Fibroblast of lung (primary cell): ENCODE measurements at regions not wholly inside any gene's neighbourhood (a gene's known extent, or its start where the extent isn't known, plus 50 kb on each side); places are given as distances from the start of the nearest gene placed in this dataset.

Experiments
- DNase-seq, 2 donors: peaks; one replicate each; pipeline versions ENCODE4 v3.0.0 to v3.0.0-alpha.2; 2010; ENCODE audit warnings: low read depth in 2 of 2
- H2AFZ ChIP-seq: 2 replicates; pipeline ENCODE4 v1.5.1; 2012; ENCODE audit warnings: low read length, control low read depth, inconsistent platforms
- H3K27ac ChIP-seq: 2 replicates; pipeline ENCODE4 v1.5.1; 2011; ENCODE audit warnings: low read length, control low read depth; ENCODE audit not compliant: insufficient read depth
- H3K27me3 ChIP-seq: 2 replicates; pipeline ENCODE4 v1.5.1; 2011; ENCODE audit warnings: mild to moderate bottlenecking, low read length; ENCODE audit not compliant: control insufficient read depth, insufficient read depth
- H3K36me3 ChIP-seq: 2 replicates; pipeline ENCODE4 v1.5.1; 2011; ENCODE audit warnings: low read length; ENCODE audit not compliant: control insufficient read depth, insufficient read depth
- H3K4me1 ChIP-seq: 2 replicates; pipeline ENCODE4 v1.5.1; 2011; ENCODE audit warnings: low read length; ENCODE audit not compliant: control insufficient read depth, insufficient read depth; ENCODE audit errors: extremely low read depth
- H3K4me2 ChIP-seq: 2 replicates; pipeline ENCODE4 v1.5.1; 2011; ENCODE audit warnings: low read length, control low read depth; ENCODE audit not compliant: insufficient read depth; ENCODE audit errors: extremely low read depth
- H3K4me3 ChIP-seq, 4 experiments: fragments of 200-600 bp in 1 of 4; sonication (generic) in 1 of 4; replicated peaks in 1 of 4; 2 replicates each; pipeline ENCODE4 v1.5.1; 2011 to 2016; ENCODE audit warnings: low read length in 4 of 4, low read depth in 3 of 4, mild to moderate bottlenecking in 3 of 4, control low read depth in 2 of 4, inconsistent platforms in 1 of 4, mixed read lengths in 1 of 4; ENCODE audit not compliant: insufficient read depth in 1 of 4; ENCODE audit errors: control extremely low read depth in 1 of 4
- H3K79me2 ChIP-seq: 2 replicates; pipeline ENCODE4 v1.5.1; 2012; ENCODE audit warnings: mild to moderate bottlenecking, low read length, inconsistent platforms; ENCODE audit not compliant: control insufficient read depth, insufficient read depth
- H3K9ac ChIP-seq: 2 replicates; pipeline ENCODE4 v1.5.1; 2011; ENCODE audit warnings: mild to moderate bottlenecking, low read length, control low read depth; ENCODE audit not compliant: insufficient read depth
- H3K9me3 ChIP-seq: 2 replicates; pipeline ENCODE4 v1.5.1; 2012; ENCODE audit warnings: low read depth, low read length; ENCODE audit not compliant: control insufficient read depth, insufficient read depth
- H4K20me1 ChIP-seq: 2 replicates; pipeline ENCODE4 v1.5.1; 2011; ENCODE audit warnings: low read length; ENCODE audit not compliant: control insufficient read depth, insufficient read depth; ENCODE audit errors: extremely low read depth
- EZH2 ChIP-seq: IDR thresholded peaks from 2 replicates; pipeline ENCODE4 v1.5.1; 2012; ENCODE audit warnings: low read length, control low read depth, mild to moderate bottlenecking; ENCODE audit errors: missing control alignments
- TF ChIP-seq, protein P1 (sequence below), 2 donors: IDR thresholded peaks in 1 of 2; conservative IDR thresholded peaks in 1 of 2; 1 replicate in 1 of 2; 2 replicates in 1 of 2; pipeline ENCODE4 v1.5.1; 2011 to 2012; ENCODE audit warnings: low read length in 2 of 2, control low read depth in 1 of 2, inconsistent platforms in 1 of 2, low read depth in 1 of 2, mild to moderate bottlenecking in 1 of 2

DNA sequence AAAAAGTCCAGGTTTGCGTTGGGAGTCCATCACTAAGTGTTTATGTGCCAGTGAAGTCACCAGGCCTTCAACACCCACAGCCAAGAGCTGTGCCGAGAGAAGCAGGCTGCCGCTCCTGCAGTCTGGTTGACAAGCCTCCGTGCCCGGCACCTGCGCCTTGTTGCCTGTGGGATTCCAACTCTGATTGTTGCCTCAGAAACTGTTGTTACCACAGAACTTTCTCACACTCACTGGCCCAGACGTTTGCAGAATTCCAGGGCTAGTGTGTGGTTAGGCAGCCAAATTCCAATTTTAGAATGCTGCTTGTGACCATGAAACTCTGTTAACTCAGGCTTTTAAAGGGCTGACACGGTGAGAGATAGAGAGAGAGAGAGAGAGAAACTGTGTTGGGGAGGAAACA, 119.5 kb upstream of the LIMCH1 start:
- H3K4me2 ChIP-seq, result no peak overlapping the region
- no peaks in the 10 kb centered on the region for H3K79me2 ChIP-seq
- H4K20me1 ChIP-seq, result no peaks in the 10 kb centered on the region
- H3K4me3 ChIP-seq, result no peak overlapping the region
- H3K36me3 ChIP-seq, result no peaks in the 10 kb centered on the region
- peak; percentile 38 to 92 for DNase-seq
- no peaks in the 10 kb centered on the region for H3K27me3 ChIP-seq
- no peaks in the 10 kb centered on the region for H3K4me1 ChIP-seq
- no peaks in the 10 kb centered on the region for H3K9me3 ChIP-seq
- TF ChIP-seq EZH2, result no peak
- TF ChIP-seq, protein P1, sequence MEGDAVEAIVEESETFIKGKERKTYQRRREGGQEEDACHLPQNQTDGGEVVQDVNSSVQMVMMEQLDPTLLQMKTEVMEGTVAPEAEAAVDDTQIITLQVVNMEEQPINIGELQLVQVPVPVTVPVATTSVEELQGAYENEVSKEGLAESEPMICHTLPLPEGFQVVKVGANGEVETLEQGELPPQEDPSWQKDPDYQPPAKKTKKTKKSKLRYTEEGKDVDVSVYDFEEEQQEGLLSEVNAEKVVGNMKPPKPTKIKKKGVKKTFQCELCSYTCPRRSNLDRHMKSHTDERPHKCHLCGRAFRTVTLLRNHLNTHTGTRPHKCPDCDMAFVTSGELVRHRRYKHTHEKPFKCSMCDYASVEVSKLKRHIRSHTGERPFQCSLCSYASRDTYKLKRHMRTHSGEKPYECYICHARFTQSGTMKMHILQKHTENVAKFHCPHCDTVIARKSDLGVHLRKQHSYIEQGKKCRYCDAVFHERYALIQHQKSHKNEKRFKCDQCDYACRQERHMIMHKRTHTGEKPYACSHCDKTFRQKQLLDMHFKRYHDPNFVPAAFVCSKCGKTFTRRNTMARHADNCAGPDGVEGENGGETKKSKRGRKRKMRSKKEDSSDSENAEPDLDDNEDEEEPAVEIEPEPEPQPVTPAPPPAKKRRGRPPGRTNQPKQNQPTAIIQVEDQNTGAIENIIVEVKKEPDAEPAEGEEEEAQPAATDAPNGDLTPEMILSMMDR (conservative IDR thresholded peaks at IDR 0.05 in 1 of 2, IDR thresholded peaks at IDR 0.05 in 1 of 2; ENCODE audit: low read depth in 1 of 2, low read length in 2 of 2), result no peak
- no peak overlapping the region for H3K27ac ChIP-seq
- H3K9ac ChIP-seq, result no peak overlapping the region
- no peak overlapping the region for H2AFZ ChIP-seq

DNA sequence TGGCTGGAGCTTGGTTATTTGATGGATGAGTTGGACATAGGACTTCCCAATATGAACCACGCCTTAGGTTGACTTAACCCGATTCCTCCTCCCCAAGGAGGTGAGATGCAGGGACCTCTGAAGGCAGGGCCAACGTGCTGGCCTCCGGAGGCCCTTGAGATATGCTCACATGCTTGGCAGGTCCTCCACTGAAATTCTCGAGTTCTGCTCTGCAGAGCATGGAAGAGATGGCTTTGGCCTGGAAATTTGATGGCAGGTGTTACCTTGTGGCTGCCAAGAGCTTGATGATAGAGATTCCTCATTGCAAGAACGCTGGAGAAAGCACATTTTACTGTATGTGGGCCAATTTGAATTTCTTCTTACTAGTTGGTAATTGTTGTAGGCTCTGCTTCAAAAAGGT, 117.4 kb upstream of the LIMCH1 start:
- H2AFZ ChIP-seq, result no peak overlapping the region
- H3K4me1 ChIP-seq, result no peaks in the 10 kb centered on the region
- no peaks in the 10 kb centered on the region for H3K79me2 ChIP-seq
- H3K4me2 ChIP-seq, result no peak overlapping the region
- H3K36me3 ChIP-seq, result no peaks in the 10 kb centered on the region
- no peak overlapping the region for H3K9ac ChIP-seq
- H3K27ac ChIP-seq, result no peak overlapping the region
- TF ChIP-seq, protein P1 (conservative IDR thresholded peaks at IDR 0.05 in 1 of 2, IDR thresholded peaks at IDR 0.05 in 1 of 2; ENCODE audit: low read depth in 1 of 2, low read length in 2 of 2), result no peak
- TF ChIP-seq EZH2, result no peak
- no peak overlapping the region for H3K4me3 ChIP-seq
- no peaks in the 10 kb centered on the region for H3K9me3 ChIP-seq
- DNase-seq, result no peak
- H4K20me1 ChIP-seq, result no peaks in the 10 kb centered on the region
- H3K27me3 ChIP-seq, result no peaks in the 10 kb centered on the region

DNA sequence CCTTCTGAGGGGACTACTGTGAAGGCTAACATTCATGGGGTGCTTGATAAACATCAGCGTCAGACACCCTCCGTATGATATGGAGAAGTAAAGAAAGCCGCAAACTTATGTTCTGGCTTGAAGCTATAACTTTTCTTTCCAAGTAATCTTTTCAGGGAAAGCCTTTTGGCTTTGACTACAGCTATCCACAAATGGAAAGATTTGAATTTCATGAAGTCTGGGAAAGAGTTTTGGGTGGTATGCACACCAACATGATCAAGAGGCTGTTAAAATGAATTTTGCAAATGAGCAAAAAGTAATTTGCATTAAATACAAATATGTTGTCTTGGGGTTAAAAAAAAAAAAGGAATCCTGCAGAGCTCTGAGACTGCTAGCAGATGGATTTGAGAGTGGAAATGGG, 114.8 kb upstream of the LIMCH1 start:
- no peaks in the 10 kb centered on the region for H3K27me3 ChIP-seq
- TF ChIP-seq, protein P1 (conservative IDR thresholded peaks at IDR 0.05 in 1 of 2, IDR thresholded peaks at IDR 0.05 in 1 of 2; ENCODE audit: low read depth in 1 of 2, low read length in 2 of 2), result no peak
- TF ChIP-seq EZH2, result no peak
- no peak overlapping the region for H3K27ac ChIP-seq
- DNase-seq, result no peak
- no peaks in the 10 kb centered on the region for H3K4me1 ChIP-seq
- H2AFZ ChIP-seq, result no peak overlapping the region
- no peaks in the 10 kb centered on the region for H3K36me3 ChIP-seq
- H3K9me3 ChIP-seq, result no peaks in the 10 kb centered on the region
- no peak overlapping the region for H3K4me3 ChIP-seq
- no peaks in the 10 kb centered on the region for H3K79me2 ChIP-seq
- no peak overlapping the region for H3K9ac ChIP-seq
- no peak overlapping the region for H3K4me2 ChIP-seq
- no peaks in the 10 kb centered on the region for H4K20me1 ChIP-seq
